ENCODE measurements at regions not wholly inside any gene's neighbourhood (a gene's known extent, or its start where the extent isn't known, plus 50 kb on each side); places are given as distances from the start of the nearest gene placed in this dataset.

- no peak for DNase-seq (ENCODE audit: low spot score)
- Histone ChIP-seq H3K36me3 (no peaks in the 10 kb centered on the region), H3K27ac (no peak overlapping the region), H3K27me3 (replicated peaks; ENCODE audit: insufficient read depth) (no peaks in the 10 kb centered on the region), H3K4me3 (no peak overlapping the region), H3K9me3 (no peaks in the 10 kb centered on the region), H3K4me1 (replicated peaks) (no peaks in the 10 kb centered on the region)
- TF ChIP-seq POLR2A (IDR thresholded peaks at IDR 0.05) (no peak), CTCF (IDR thresholded peaks at IDR 0.05) (no peak), POLR2AphosphoS5 (IDR thresholded peaks at IDR 0.05) (no peak)
- WGBS = 80% methylated on average over 10 of the region's 10 CpGs
- intact Hi-C loops (cut with DNase I) = no loop called here
These were observed 250.9 kb downstream of the ACTR3B start for GRCh38 chr7:153010416-153010815.

- DNase-seq (ENCODE audit: low spot score) = no peak
- no peaks in the 10 kb centered on the region for H3K9me3 ChIP-seq
- intact Hi-C loops (cut with DNase I) = no loop called here
These were observed 252.7 kb downstream of the ACTR3B start for GRCh38 chr7:153012203-153012602.

GRCh38 chr7:153017223-153017622, 257.7 kb downstream of the ACTR3B start:
- Histone ChIP-seq H3K27ac (no peak overlapping the region), H3K4me3 (no peak overlapping the region), H3K9me3 (no peaks in the 10 kb centered on the region), H3K27me3 (replicated peaks; ENCODE audit: insufficient read depth) (no peaks in the 10 kb centered on the region), H3K4me1 (replicated peaks) (no peaks in the 10 kb centered on the region), H3K36me3 (no peaks in the 10 kb centered on the region)
- intact Hi-C loops (cut with DNase I) = no loop called here
- WGBS = 51% methylated on average over 14 of the region's 14 CpGs
- no peak for TF ChIP-seq POLR2A (IDR thresholded peaks at IDR 0.05)
- DNase-seq (ENCODE audit: low spot score) = no peak

More at GRCh38 chr7:153012203-153012602, 252.7 kb downstream of the ACTR3B start:
- Histone ChIP-seq H3K27me3 (replicated peaks; ENCODE audit: insufficient read depth) (no peaks in the 10 kb centered on the region), H3K27ac (no peak overlapping the region), H3K4me3 (no peak overlapping the region), H3K36me3 (no peaks in the 10 kb centered on the region), H3K4me1 (replicated peaks) (no peaks in the 10 kb centered on the region)
- no peak for TF ChIP-seq POLR2A (IDR thresholded peaks at IDR 0.05)
- TF ChIP-seq CTCF (IDR thresholded peaks at IDR 0.05) = no peak
- no peak for TF ChIP-seq POLR2AphosphoS5 (IDR thresholded peaks at IDR 0.05)
- WGBS = 86% methylated on average over 4 of the region's 4 CpGs

- intact Hi-C loops (cut with DNase I) = no loop called here
- H3K27me3 ChIP-seq (replicated peaks; ENCODE audit: insufficient read depth) = no peaks in the 10 kb centered on the region
- no peak for TF ChIP-seq CTCF (IDR thresholded peaks at IDR 0.05)
- TF ChIP-seq POLR2A (IDR thresholded peaks at IDR 0.05) = no peak
- no peak for TF ChIP-seq POLR2AphosphoS5 (IDR thresholded peaks at IDR 0.05)
These were observed 262.0 kb downstream of the ACTR3B start for GRCh38 chr7:153021542-153021941.

GRCh38 chr7:153022475-153023193, 263.1 kb downstream of the ACTR3B start:
- H3K27ac ChIP-seq = no peak overlapping the region
- intact Hi-C loops (cut with DNase I) = no loop called here
- no peaks in the 10 kb centered on the region for H3K4me1 ChIP-seq (replicated peaks)
- H3K9me3 ChIP-seq = no peaks in the 10 kb centered on the region
- no peak overlapping the region for H3K4me3 ChIP-seq
- DNase-seq (ENCODE audit: low spot score) = no peak
- no peak for TF ChIP-seq POLR2A (IDR thresholded peaks at IDR 0.05)
- TF ChIP-seq CTCF (IDR thresholded peaks at IDR 0.05) = no peak
- TF ChIP-seq POLR2AphosphoS5 (IDR thresholded peaks at IDR 0.05) = no peak
- 58% methylated on average over 12 of the region's 12 CpGs for WGBS
- no peaks in the 10 kb centered on the region for H3K27me3 ChIP-seq (replicated peaks; ENCODE audit: insufficient read depth)
- no peaks in the 10 kb centered on the region for H3K36me3 ChIP-seq

More at GRCh38 chr7:153021542-153021941, 262.0 kb downstream of the ACTR3B start:
- H3K4me3 ChIP-seq = no peak overlapping the region
- H3K9me3 ChIP-seq = no peaks in the 10 kb centered on the region
- H3K27ac ChIP-seq = no peak overlapping the region
- 90% methylated on average over 6 of the region's 6 CpGs for WGBS
- H3K4me1 ChIP-seq (replicated peaks) = no peaks in the 10 kb centered on the region
- DNase-seq (ENCODE audit: low spot score) = no peak
- H3K36me3 ChIP-seq = no peaks in the 10 kb centered on the region

Measured in prostate gland (tissue), 2 donors.